Muscle of leg (tissue), 3 donors: ENCODE measurements at regions not wholly inside any gene's neighbourhood (a gene's known extent, or its start where the extent isn't known, plus 50 kb on each side); places are given as distances from the start of the nearest gene placed in this dataset.
"Not testable (repeated sequence)": the region's sequence is repeated elsewhere in the genome, so short reads cannot be mapped to it uniquely, and the experiment has no call there.

Experiments used
- DNase-seq: peaks from one replicate; pipeline ENCODE4 v3.0.0; 2013
- H3K27ac ChIP-seq: one replicate; pipeline ENCODE4 v1.5.1; 2013; ENCODE audit warnings: mild to moderate bottlenecking, low read length, control low read depth
- H3K27me3 ChIP-seq: one replicate; pipeline ENCODE4 v1.6.1; 2013; ENCODE audit warnings: low read length; ENCODE audit not compliant: control insufficient read depth, insufficient read depth
- H3K36me3 ChIP-seq: one replicate; pipeline ENCODE4 v1.6.1; 2013; ENCODE audit warnings: low read length; ENCODE audit not compliant: control insufficient read depth, insufficient read depth
- H3K4me1 ChIP-seq: one replicate; pipeline ENCODE4 v1.6.1; 2013; ENCODE audit warnings: low read length; ENCODE audit not compliant: control insufficient read depth, insufficient read depth
- H3K4me3 ChIP-seq: one replicate; pipeline ENCODE4 v1.5.1; 2013; ENCODE audit warnings: low read length, control low read depth
- H3K9me3 ChIP-seq: replicated peaks from 2 replicates; pipeline ENCODE4 v1.6.1; 2013; ENCODE audit warnings: low read depth, low read length; ENCODE audit not compliant: control insufficient read depth
- WGBS: methylation state at CpG from one replicate; pipeline ENCODE4 v1.1.5; 2013; ENCODE audit warnings: missing lambda C conversion rate; ENCODE audit not compliant: insufficient coverage; 5-methylcytosine and 5-hydroxymethylcytosine counted together

DNA sequence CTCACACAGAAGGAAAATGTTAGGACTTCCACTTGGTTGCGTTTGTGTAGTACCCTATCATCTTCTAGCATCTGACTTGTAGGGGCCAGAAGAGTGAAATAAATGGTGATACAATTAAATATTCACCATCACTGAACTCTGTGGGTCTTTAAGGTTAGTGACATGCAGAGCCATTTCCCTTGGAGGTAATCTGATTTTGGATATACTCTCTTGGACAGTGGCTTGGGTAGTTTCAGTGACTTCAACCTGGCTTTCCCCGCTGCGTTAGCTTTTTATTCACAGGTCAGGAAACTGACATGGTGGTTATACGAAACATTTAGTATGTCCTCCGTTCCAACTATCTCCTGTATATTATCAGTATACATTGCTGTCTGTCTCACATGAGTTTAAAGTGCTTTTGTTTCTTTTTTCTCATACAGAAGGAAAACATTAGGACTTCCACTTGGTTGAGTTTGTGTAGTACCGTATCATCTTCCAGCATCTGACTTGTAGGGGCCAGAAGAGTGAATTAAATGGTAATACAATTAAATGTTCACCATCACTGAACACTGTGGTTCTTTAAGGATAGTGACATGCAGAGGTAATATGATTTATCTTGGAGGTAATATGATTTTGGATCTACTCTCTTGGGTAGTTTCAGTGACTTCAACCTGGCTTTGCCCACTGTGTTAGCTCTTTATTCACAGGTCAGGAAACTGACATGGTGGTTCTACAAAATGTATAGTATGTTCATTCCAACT lies 883.6 kb downstream of the TAF11L14 start:
- Histone ChIP-seq H3K4me3 (no peak overlapping the region), H3K27me3 (no peaks in the 10 kb centered on the region), H3K36me3 (no peaks in the 10 kb centered on the region), H3K9me3 (peaks cover 2% of the 10 kb centered on the region), H3K27ac (no peak overlapping the region), H3K4me1 (no peaks in the 10 kb centered on the region)
- WGBS: no CpG with 5 or more reads among the region's 6 CpGs
- DNase-seq: no peak

DNA sequence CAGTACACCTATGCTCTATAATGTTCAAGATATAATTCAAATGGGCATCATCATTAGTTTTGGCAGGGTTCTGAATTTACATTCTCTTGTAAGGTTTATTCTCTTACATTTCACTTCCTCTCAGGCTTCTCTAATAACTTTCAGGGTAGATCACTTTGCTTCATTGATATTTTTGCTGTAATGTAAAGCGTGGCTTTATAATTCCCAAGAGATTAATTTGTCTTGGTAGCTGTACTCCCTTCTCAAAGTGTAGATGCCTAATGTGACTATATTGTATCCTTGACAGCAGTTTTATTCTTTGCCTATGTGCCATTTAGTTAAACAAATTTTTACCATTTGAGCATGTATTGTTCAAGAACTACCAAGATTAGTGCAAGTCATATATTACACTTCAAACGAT lies 889.1 kb downstream of the TAF11L14 start:
- Histone ChIP-seq H3K27ac (no peak overlapping the region), H3K9me3 (peaks cover 2% of the 10 kb centered on the region), H3K4me1 (no peaks in the 10 kb centered on the region), H3K36me3 (no peaks in the 10 kb centered on the region), H3K27me3 (no peaks in the 10 kb centered on the region), H3K4me3 (no peak overlapping the region)
- no CpG with 5 or more reads among the region's 2 CpGs for WGBS
- no peak for DNase-seq

DNA sequence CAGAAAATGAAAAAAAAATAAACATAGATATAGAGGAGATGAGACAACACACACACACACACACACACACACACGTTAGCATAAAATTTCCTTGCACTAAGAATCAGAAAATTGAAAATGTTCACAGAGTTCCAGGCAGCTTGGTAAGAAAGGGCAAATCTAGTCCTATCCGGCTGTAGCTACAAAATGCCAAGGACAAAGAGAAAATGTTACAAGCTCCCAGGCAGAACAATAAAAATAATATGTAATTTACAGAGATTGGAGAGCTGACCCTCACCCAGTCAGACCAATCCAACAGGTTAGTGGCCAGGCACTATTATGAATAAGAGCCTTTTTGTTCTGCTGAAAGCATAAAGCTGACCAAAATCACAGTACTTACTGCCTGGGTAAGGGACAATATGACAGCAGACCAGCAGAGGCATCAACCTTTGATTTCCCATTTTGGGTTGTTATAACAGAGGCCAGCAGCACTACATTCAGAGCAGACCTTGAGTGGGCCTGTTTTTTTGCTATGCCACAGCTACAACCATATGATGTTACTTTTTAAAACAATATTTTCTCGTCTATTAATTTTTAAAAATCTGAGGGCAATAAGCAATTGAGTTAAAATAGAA lies 892.6 kb downstream of the TAF11L14 start:
- no peaks in the 10 kb centered on the region for H3K36me3 ChIP-seq
- H3K4me1 ChIP-seq: no peaks in the 10 kb centered on the region
- no peaks in the 10 kb centered on the region for H3K9me3 ChIP-seq
- H3K27me3 ChIP-seq: no peaks in the 10 kb centered on the region
- DNase-seq: no peak
- H3K4me3 ChIP-seq: no peak overlapping the region
- no peak overlapping the region for H3K27ac ChIP-seq
- WGBS: no CpG with 5 or more reads among the region's 3 CpGs

DNA sequence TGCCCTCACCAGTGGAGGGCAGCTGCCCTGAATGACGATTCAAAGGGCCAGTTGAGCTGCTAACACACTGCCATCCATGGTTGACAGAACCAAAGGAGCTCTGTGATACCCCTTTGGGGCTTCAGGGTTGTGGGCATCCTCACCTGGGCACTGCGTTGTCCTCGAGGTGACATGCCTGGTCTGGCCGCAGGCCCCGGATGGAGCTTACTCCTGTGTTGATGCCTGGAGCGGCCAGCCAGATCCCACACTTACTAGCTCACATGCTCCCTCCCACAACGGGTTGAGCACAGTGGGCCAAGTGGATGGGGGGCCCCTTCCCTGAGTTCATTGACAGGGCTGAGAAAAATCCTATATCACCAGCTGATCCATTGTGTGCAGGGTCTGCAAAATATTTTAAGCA lies 898.9 kb downstream of the TAF11L14 start:
- Histone ChIP-seq H3K9me3 (no peaks in the 10 kb centered on the region), H3K36me3 (no peaks in the 10 kb centered on the region), H3K27ac (no peak overlapping the region), H3K4me3 (no peak overlapping the region), H3K27me3 (no peaks in the 10 kb centered on the region), H3K4me1 (no peaks in the 10 kb centered on the region)
- 76% methylated on average over 3 of the region's 7 CpGs for WGBS
- no peak for DNase-seq

DNA sequence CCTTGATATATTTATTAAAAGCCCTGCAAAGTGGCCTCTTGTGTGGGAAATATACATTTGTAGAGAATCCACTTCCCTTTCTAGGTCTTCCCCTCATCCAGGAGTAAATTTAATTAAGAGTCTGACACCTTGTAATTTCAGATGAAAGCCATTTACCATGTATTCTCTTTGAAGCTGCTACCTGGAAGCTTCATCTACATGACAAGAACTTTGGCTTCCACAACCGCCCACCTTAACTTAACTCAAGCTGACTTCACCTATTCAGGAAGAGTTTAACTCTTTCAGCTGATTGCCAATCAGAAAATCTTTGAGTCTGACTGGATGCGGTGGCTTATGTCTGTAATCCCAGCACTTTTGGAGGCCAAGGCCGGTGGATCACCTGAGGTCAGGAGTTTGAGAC lies 899.9 kb downstream of the TAF11L14 start:
- H3K36me3 ChIP-seq: no peaks in the 10 kb centered on the region
- no peak for DNase-seq
- no peaks in the 10 kb centered on the region for H3K9me3 ChIP-seq
- H3K4me3 ChIP-seq: no peak overlapping the region
- no peaks in the 10 kb centered on the region for H3K27me3 ChIP-seq
- no peaks in the 10 kb centered on the region for H3K4me1 ChIP-seq
- H3K27ac ChIP-seq: no peak overlapping the region
- 90% methylated on average over 2 of the region's 3 CpGs for WGBS

DNA sequence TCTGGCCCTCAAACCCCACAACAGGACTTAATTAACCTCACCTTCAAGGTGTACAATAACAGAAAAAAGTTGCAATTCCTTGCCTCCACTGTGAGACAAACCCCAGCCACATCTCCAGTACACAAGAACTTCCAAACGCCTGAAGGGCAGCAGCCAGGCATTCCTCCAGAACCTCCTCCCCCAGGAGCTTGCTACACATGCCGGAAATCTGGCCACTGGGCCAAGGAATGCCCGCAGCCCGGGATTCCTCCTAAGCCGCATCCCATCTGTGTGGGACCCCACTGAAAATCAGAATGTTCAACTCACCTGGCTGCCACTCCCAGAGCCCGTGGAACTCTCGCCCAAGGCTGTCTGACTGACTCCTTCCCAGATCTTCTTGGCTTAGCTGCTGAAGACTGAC lies 901.5 kb downstream of the TAF11L14 start:
- not testable (repeated sequence) for H3K9me3 ChIP-seq, H3K4me1 ChIP-seq, DNase-seq, H3K4me3 ChIP-seq, H3K27me3 ChIP-seq, H3K36me3 ChIP-seq, H3K27ac ChIP-seq
- WGBS: 89% methylated on average over 6 of the region's 7 CpGs

DNA sequence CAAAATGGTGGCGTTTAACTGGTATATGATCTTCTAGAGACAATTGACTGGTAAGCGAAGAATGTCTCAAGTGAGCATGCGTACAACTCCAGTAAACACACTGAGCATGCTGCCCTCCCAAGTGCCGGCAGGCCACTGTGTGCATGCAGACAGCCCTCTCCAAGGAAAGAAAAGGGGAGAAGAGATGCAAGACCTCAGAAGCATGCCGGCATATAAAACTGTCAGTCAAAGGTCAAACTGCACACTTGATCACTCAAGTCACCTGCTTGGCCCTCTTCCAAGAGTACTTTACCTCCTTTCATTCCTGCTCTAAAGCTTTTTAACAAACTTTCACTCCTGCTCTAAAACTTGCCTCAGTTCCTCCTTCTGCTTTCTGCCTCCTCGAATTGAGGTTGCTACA lies 910.2 kb downstream of the TAF11L14 start:
- Histone ChIP-seq H3K27me3 (no peaks in the 10 kb centered on the region), H3K4me1 (no peaks in the 10 kb centered on the region), H3K36me3 (no peaks in the 10 kb centered on the region), H3K27ac (no peak overlapping the region), H3K9me3 (peaks cover 5% of the 10 kb centered on the region), H3K4me3 (no peak overlapping the region)
- no peak for DNase-seq
- 64% methylated on average over 4 of the region's 6 CpGs for WGBS

DNA sequence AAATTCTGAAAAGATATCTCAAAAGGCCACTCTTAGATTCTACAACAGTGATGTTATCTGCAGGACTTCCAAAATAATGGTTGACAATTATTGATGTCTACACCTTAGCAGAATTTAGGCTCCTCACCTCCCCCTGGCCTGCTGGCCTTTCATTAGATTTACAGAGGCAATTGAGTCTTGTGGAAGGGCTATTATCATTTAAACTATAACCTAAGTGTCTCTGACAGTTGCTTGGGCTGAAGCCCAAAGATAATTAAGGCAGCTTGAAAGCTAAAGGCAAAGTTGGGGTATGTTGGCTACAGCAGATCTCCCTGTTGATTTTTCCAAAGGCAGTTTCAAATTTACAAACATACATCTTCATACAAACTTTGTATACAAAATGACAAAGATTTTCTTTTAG lies 912.3 kb downstream of the TAF11L14 start:
- Histone ChIP-seq H3K4me1 (no peaks in the 10 kb centered on the region), H3K4me3 (no peak overlapping the region), H3K27ac (no peak overlapping the region), H3K36me3 (no peaks in the 10 kb centered on the region), H3K27me3 (no peaks in the 10 kb centered on the region), H3K9me3 (peaks cover 7% of the 10 kb centered on the region)
- DNase-seq: no peak

DNA sequence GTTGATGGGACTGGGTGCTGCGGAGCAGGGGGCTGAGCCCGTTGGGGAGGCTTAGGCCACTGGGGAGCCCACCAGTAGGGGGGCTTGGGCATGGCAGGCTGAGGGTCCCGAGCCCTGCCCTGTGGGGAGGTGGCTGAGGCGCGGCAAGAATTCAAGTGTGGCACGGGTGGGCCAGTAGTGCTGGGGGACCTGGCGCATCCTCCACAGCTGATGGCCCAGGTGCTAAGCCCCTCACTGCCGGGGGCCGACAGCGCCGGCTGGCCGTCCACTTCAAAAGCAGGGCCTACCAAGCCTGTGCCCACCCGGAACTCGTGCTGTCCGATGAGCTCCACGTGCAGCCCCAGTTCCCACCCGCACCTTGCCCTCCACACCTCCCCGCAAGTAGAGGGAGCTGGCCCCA lies 917.5 kb downstream of the TAF11L14 start:
- no peak for DNase-seq
- Histone ChIP-seq H3K9me3 (peaks cover 14% of the 10 kb centered on the region), H3K36me3 (no peaks in the 10 kb centered on the region)

DNA sequence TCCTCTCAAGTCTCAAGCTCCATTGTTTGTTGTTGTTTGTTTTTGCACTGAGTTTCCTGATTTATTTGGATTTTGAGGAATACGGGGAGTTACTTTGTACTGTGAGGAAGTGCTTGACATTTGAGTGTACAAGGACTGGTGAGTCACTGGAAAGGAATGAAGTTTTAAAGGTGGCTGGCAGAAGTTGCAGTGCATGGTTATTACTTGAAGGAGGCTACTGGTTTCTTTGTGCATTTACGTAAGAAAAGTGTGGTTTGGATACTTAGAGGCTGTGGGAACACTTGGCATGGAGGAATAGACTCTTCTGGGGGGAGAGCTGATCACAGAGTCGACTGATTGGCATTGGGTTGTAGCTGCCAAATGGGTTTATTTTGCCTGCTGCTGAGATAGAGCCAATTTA lies 919.0 kb downstream of the TAF11L14 start:
- no peaks in the 10 kb centered on the region for H3K4me1 ChIP-seq
- H3K36me3 ChIP-seq: no peaks in the 10 kb centered on the region
- H3K27me3 ChIP-seq: no peaks in the 10 kb centered on the region
- H3K4me3 ChIP-seq: no peak overlapping the region
- WGBS: 66% methylated on average over 3 of the region's 3 CpGs
- H3K27ac ChIP-seq: no peak overlapping the region
- DNase-seq: peak; percentile 6
- H3K9me3 ChIP-seq: peaks cover 14% of the 10 kb centered on the region

More for the DNA sequence above, 917.5 kb downstream of the TAF11L14 start:
- no peak overlapping the region for H3K4me3 ChIP-seq
- 98% methylated on average over 18 of the region's 18 CpGs for WGBS
- no peak overlapping the region for H3K27ac ChIP-seq
- H3K27me3 ChIP-seq: no peaks in the 10 kb centered on the region
- no peaks in the 10 kb centered on the region for H3K4me1 ChIP-seq

DNA sequence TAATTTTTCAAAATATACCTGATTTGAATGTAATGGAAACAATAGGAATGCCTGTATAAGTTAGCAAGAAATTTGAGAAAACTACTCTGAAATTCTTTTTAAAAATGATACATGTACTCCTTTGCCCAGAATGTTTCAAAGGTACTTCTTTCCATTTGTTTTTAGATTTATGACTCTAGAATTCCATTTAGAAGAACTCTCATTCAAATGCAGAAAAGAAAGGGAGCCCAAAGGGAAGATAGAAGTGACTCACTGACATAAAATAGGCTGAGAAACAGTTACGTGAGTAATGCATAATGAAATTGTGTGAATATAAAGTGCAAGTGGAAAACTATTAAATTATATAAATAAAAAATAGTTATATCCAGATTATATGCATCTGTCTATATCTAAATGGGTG lies 926.3 kb downstream of the TAF11L14 start:
- no peaks in the 10 kb centered on the region for H3K27me3 ChIP-seq
- H3K4me3 ChIP-seq: no peak overlapping the region
- H3K36me3 ChIP-seq: no peaks in the 10 kb centered on the region
- H3K27ac ChIP-seq: no peak overlapping the region
- WGBS: no CpG with 5 or more reads among the region's 1 CpG
- H3K9me3 ChIP-seq: no peaks in the 10 kb centered on the region
- no peaks in the 10 kb centered on the region for H3K4me1 ChIP-seq
- no peak for DNase-seq
